ENCODE measurements at regions not wholly inside any gene's neighbourhood (a gene's known extent, or its start where the extent isn't known, plus 50 kb on each side); places are given as distances from the start of the nearest gene placed in this dataset.

- no peak for DNase-seq (ENCODE audit: low read depth in 4 of 4, low spot score in 2 of 4)
Observed at GRCh38 chr16:35252356-35252936, 1793.0 kb downstream of the TP53TG3F start.

GRCh38 chr16:35255186-35255803, 1795.9 kb downstream of the TP53TG3F start:
- DNase-seq (ENCODE audit: low read depth in 4 of 4, low spot score in 2 of 4) = no peak

DNA sequence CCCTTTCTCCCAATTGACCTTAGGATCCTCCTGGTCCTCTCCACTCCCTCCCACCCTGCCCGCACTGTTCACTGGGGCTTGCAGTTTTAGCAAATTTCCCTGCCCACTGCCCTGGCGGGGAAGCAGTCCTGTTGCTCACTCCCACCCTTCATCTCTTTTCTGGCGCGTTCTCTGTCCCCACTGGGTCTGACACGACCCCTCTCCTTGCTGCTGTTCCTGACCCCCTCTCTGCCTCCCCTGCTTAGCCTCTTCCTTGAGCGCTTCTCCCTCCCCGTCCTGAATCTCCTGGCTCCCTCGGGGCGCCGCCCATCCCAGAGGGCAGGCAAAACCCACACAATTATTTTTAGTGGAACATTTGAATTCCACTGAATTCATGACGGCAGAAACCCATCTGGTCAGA, 1796.4 kb downstream of the TP53TG3F start:
- DNase-seq (ENCODE audit: low read depth in 4 of 4, low spot score in 2 of 4) = no peak

DNA sequence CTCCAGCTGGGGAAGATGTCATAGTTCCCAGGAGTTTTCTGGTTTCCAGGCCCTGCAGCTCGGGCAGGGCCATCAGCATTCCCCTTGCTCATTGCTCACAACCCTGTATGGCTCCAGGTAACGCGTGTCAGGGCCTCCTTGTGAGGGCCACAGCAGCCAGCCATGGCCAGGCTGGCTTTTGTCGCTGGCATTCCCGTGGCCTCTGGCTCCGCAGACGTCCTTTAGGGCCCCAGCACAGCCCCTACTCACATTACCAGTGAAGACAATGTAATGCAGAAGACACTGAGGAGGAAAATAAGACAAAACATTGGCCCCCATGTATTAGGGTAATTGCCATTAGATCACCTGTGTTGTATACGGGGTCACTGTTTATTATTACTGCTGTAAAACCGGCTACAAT, 1799.0 kb downstream of the TP53TG3F start:
- no peak for DNase-seq (ENCODE audit: low read depth in 4 of 4, low spot score in 2 of 4)

- DNase-seq (ENCODE audit: low read depth in 4 of 4, low spot score in 2 of 4) = no peak
Observed at GRCh38 chr16:35295856-35296255, 1836.4 kb downstream of the TP53TG3F start.

DNA sequence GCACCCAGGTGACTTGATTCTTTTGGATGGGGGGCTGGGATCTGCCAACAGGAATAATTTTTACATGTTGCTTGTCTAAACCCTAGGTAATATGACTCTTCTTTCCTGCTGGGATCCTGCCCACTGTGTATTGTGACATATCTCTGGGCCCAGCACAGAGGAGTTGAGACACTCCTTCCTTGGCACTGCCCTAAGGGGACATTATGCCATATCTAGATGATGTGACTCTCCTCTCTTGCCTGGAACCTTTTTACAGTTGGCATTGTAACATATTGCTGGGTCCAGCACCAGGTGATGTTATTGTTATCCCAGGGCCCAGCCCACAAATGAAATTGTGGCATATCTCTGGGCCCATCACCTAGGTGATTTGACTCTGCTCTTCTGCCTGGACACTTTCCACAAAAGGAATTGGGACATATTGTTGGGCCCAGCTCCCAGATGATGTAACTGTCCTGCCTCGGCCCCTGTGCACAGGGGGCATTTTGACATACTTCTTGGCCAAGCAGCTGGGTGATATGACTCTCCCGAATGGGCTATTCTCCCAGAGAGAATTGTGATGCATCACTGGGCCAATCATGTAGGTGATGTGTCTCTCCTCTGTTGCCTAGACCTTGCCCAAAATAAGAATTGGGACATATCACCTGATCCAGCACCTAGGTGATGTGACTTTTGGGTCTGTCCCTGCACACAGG, 1837.7 kb downstream of the TP53TG3F start:
- no peak for DNase-seq (ENCODE audit: low read depth in 4 of 4, low spot score in 2 of 4)

GRCh38 chr16:35298460-35299243, 1839.2 kb downstream of the TP53TG3F start:
- no peak for DNase-seq (ENCODE audit: low read depth in 4 of 4, low spot score in 2 of 4)

GRCh38 chr16:35302859-35303258, 1843.4 kb downstream of the TP53TG3F start:
- DNase-seq (ENCODE audit: low read depth in 4 of 4, low spot score in 2 of 4) = no peak

DNA sequence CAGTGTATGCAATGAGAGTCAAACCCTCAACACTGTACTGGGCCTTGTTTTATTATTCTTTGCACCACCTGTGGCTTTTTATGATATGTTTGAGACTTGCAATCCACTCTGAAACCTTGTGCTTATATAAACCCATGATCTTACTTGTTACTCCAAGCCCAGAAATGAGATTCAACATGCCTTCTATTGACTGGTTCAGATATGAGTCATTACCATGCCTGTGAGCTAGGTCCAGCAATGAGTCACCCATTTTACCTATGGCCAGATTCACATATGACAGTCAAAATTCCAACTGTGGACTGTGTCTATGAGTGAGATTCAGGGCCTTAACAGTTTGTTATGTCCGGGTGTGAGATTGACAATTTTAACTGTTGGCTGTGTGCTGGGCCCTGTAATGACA, 1846.1 kb downstream of the TP53TG3F start:
- DNase-seq (ENCODE audit: low read depth in 4 of 4, low spot score in 2 of 4) = no peak

GRCh38 chr16:35306915-35307314, 1847.5 kb downstream of the TP53TG3F start:
- no peak for DNase-seq (ENCODE audit: low read depth in 4 of 4, low spot score in 2 of 4)

DNA sequence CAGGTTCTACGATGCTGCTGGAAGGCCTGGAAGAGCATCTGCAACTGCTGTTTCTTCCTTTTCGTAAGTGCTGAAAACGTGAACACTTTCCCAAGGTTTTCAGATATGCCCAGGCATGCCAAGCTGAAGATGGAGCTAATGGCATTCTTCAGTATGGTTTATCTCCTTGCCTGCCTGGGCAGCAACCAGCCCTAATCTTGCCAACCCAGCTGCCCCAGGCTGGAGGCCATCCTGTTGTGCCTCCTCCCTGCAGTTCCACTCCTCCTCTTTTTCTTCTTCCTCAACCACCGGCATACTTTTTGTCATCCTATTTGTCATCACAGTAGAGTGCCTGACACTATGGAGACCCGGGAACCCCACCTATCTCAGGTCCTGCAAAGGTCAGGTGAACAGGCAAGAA, 1849.3 kb downstream of the TP53TG3F start:
- no peak for DNase-seq (ENCODE audit: low read depth in 4 of 4, low spot score in 2 of 4)

- no peak for DNase-seq (ENCODE audit: low read depth in 4 of 4, low spot score in 2 of 4)
Observed at GRCh38 chr16:35310999-35311398, 1851.6 kb downstream of the TP53TG3F start.

DNA sequence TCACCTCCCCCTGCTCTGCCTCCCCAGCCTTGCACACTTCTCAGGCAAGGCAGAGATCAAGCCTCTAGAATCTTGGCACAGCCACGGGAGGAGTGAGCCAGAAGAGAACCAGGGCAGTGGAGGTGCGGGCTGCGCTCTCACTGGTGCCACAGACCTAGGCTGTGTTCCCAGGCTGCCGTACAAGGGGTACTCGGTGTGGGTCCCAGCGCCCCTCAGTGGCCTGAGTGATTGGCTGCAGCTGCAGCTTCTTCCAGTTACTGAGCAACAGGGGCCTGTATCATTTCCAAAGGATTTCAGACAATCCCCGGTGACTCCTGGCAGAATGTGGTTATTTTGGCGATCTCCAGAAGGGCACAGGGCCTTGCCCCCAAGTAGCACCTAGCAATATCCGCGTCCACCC, 1852.1 kb downstream of the TP53TG3F start:
- DNase-seq (ENCODE audit: low read depth in 4 of 4, low spot score in 2 of 4) = no peak

DNA sequence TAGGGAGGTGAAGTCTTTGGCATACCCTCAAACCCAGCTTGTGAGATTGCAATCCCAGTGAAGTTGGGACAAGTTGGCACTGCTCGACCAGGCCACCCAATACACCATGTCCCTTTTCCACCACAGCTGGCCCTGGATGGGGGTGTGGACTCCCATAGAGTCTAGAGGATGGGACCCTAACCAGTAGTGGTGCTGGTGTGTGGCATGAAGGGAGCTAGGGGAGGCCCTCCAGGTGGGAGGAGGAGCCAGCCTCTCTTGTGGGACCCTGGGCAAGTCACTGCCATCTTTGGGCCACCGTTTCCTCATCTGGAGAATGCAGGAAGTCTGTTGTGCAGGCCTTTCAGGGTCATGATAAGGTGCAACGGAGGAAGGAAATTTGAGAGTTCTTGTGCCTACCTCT, 1854.9 kb downstream of the TP53TG3F start:
- DNase-seq (ENCODE audit: low read depth in 4 of 4, low spot score in 2 of 4) = no peak

GRCh38 chr16:35319536-35320192, 1860.3 kb downstream of the TP53TG3F start:
- no peak for DNase-seq (ENCODE audit: low read depth in 4 of 4, low spot score in 2 of 4)

DNA sequence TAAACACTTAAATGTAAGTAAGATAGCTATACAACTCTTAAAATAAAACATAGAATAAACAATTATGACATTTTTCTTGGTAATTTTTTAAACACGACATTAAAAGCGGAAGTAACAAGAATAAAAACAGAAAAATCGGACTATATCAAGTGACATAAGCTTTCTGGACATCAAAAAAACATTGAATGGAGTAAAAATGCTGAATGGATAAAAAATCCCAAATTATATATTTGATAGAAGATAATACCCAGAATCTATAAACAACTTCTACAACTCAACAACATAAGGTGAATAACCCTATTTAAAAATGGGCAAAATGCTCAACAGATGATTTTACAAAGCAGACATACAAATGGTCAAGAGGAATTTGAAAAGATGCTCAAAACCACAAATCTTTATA, 1866.5 kb downstream of the TP53TG3F start:
- no peak for DNase-seq (ENCODE audit: low read depth in 4 of 4, low spot score in 2 of 4)

GRCh38 chr16:35339337-35339736, 1879.9 kb downstream of the TP53TG3F start:
- DNase-seq (ENCODE audit: low read depth in 4 of 4, low spot score in 2 of 4) = no peak

DNA sequence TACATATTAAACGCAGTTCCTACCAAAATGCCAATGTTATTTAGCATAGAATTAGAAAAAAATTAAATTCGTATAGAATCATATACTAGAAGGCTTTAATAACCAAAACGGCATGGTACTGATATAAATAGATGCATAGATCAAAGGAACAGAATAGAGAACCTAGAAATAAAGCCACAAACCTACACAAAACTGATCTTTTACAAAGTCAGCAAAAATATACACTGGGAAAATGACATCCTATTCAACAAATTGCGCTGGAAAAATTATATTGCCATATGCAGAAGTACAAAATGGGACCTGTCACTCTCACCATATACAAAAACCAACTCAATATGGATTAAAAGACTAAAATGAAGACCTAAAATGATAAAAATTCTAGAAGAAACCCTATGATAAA, 1882.6 kb downstream of the TP53TG3F start:
- no peak for DNase-seq (ENCODE audit: low read depth in 4 of 4, low spot score in 2 of 4)

DNA sequence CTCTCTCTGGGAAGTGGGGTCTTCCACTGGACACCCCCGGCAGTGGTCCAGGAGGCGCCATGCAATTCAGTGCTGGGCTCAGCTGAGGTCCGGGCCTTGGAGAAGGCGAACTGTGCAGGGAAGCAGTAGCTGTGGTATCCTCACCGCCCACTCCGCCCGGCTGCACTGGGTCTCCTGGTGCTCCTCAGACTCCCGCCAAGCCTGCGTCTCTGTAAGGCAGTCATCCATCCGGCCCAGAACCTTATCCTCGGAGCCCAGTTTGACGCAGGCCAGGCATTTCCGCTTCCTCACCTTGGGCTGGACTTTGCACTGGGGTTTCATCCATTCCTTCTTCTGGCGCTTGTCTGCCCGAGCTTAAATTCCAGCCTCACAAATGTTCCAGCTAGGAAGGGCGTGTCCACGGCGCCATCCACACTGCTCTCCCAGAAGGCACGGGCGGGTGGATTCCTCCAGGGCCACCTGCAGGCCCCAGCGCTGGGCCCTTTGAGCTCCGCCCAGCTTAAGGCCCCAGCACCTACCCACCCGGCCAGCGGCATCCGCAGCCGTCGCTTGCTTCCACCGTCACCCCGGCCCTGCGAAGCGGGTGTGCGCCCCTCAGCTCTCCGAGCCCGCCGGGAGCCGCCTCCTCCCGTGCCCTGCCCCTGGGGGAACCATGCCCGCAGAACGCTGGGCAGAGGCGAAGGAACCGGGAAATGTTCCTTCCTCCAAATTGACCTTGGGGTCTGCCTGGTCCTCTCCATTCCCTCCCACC, 1884.8 kb downstream of the TP53TG3F start:
- DNase-seq (ENCODE audit: low read depth in 4 of 4, low spot score in 2 of 4) = no peak

GRCh38 chr16:35352431-35352830, 1893.0 kb downstream of the TP53TG3F start:
- DNase-seq (ENCODE audit: low read depth in 4 of 4, low spot score in 2 of 4) = no peak

All from left renal cortex interstitium (tissue), 4 donors.